ENCODE measurements at regions not wholly inside any gene's neighbourhood (a gene's known extent, or its start where the extent isn't known, plus 50 kb on each side); places are given as distances from the start of the nearest gene placed in this dataset.

DNA sequence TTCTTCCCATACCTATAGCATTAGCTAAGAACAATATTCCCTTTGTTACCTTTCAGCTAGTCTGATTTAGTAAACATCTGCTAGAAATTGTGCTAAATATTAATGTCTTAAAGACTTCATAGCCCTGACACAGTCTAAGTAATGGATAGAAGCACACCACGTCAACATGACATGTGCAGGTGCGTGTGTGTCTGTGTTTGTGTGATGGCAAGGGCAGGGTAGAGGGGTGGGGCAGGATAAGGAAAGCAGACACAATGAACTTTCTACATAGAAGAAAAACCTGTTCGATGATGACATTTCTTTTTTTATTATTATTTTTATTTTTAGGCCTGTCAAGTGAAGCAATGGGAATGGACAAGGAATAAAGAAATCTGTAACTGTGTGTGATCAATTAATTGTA is 223.3 kb downstream of the NOL4 start:
- TF ChIP-seq, protein P1, sequence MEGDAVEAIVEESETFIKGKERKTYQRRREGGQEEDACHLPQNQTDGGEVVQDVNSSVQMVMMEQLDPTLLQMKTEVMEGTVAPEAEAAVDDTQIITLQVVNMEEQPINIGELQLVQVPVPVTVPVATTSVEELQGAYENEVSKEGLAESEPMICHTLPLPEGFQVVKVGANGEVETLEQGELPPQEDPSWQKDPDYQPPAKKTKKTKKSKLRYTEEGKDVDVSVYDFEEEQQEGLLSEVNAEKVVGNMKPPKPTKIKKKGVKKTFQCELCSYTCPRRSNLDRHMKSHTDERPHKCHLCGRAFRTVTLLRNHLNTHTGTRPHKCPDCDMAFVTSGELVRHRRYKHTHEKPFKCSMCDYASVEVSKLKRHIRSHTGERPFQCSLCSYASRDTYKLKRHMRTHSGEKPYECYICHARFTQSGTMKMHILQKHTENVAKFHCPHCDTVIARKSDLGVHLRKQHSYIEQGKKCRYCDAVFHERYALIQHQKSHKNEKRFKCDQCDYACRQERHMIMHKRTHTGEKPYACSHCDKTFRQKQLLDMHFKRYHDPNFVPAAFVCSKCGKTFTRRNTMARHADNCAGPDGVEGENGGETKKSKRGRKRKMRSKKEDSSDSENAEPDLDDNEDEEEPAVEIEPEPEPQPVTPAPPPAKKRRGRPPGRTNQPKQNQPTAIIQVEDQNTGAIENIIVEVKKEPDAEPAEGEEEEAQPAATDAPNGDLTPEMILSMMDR (IDR thresholded peaks at IDR 0.05; ENCODE audit: low read length): no peak
- no peak for TF ChIP-seq EZH2 (optimal IDR thresholded peaks at IDR 0.05; ENCODE audit: low read depth, low read length)
- no peak for TF ChIP-seq EZH2phosphoT487 (IDR thresholded peaks at IDR 0.05; ENCODE audit: low read length)
